Activated naive CD4-positive, alpha-beta T cell treated with Interleukin-2 at 50 U/mL for 16 hours (primary cell): ENCODE measurements at regions not wholly inside any gene's neighbourhood (a gene's known extent, or its start where the extent isn't known, plus 50 kb on each side); places are given as distances from the start of the nearest gene placed in this dataset.

Experiments used
- DNase-seq: peaks from one replicate; pipeline ENCODE4 v3.0.0-alpha.2; 2020

- DNase-seq, result peak; percentile 83
These were observed 262.7 kb downstream of the ETS1 start for GRCh38 chr11:128324531-128325141.

- peak; percentile 57 for DNase-seq
These were observed 263.3 kb downstream of the ETS1 start for GRCh38 chr11:128324051-128324481.

GRCh38 chr11:128323381-128323780 lies 264.0 kb downstream of the ETS1 start:
- DNase-seq, result no peak

- peak; percentile 77 for DNase-seq
These were observed 268.4 kb downstream of the ETS1 start for GRCh38 chr11:128318856-128319474.

GRCh38 chr11:128316541-128317227 lies 270.7 kb downstream of the ETS1 start:
- DNase-seq, result no peak

GRCh38 chr11:128315933-128316332 lies 271.4 kb downstream of the ETS1 start:
- DNase-seq, result no peak

GRCh38 chr11:128313931-128314330 lies 273.4 kb downstream of the ETS1 start:
- DNase-seq, result no peak

GRCh38 chr11:128311742-128312719 lies 275.3 kb downstream of the ETS1 start:
- no peak for DNase-seq

- no peak for DNase-seq
These were observed 276.5 kb downstream of the ETS1 start for GRCh38 chr11:128310676-128311445.

GRCh38 chr11:128310005-128310404 lies 277.4 kb downstream of the ETS1 start:
- no peak for DNase-seq

- no peak for DNase-seq
These were observed 278.6 kb downstream of the ETS1 start for GRCh38 chr11:128308794-128309193.

- DNase-seq, result no peak
These were observed 281.8 kb downstream of the ETS1 start for GRCh38 chr11:128305588-128305987.

- DNase-seq, result no peak
These were observed 282.5 kb downstream of the ETS1 start for GRCh38 chr11:128304666-128305485.

GRCh38 chr11:128304116-128304515 lies 283.2 kb downstream of the ETS1 start:
- no peak for DNase-seq

GRCh38 chr11:128303383-128303782 lies 284.0 kb downstream of the ETS1 start:
- DNase-seq, result no peak

GRCh38 chr11:128302425-128303186 lies 284.8 kb downstream of the ETS1 start:
- DNase-seq, result peak; percentile 63

- no peak for DNase-seq
These were observed 285.6 kb downstream of the ETS1 start for GRCh38 chr11:128301756-128302155.

- DNase-seq, result no peak
These were observed 286.6 kb downstream of the ETS1 start for GRCh38 chr11:128300785-128301184.

- no peak for DNase-seq
These were observed 288.1 kb downstream of the ETS1 start for GRCh38 chr11:128299132-128299726.

- no peak for DNase-seq
These were observed 289.1 kb downstream of the ETS1 start for GRCh38 chr11:128298271-128298670.
